Mesothelial cell of epicardium (in vitro differentiated cells): ENCODE measurements at regions not wholly inside any gene's neighbourhood (a gene's known extent, or its start where the extent isn't known, plus 50 kb on each side); places are given as distances from the start of the nearest gene placed in this dataset.
A peak's percentile ranks its signal among the peaks of the same experiment; 100 is the strongest.

ENCODE experiments used
- DNase-seq, 2 experiments: peaks; one replicate each; pipeline ENCODE4 v3.0.0; 2021; ENCODE audit warnings: low spot score in 2 of 2; ENCODE audit not compliant: unreplicated experiment in 2 of 2
- H3K27ac Mint-ChIP-seq: 2 replicates; pipeline ENCODE4 v1.8.0; 2021; ENCODE audit warnings: mixed read lengths
- H3K27me3 Mint-ChIP-seq: 2 replicates; pipeline ENCODE4 v1.8.0; 2021; ENCODE audit warnings: low read depth, mixed read lengths
- H3K36me3 Mint-ChIP-seq: 2 replicates; pipeline ENCODE4 v1.8.0; 2021; ENCODE audit warnings: mixed read lengths
- H3K4me1 Mint-ChIP-seq: 2 replicates; pipeline ENCODE4 v1.8.0; 2021; ENCODE audit warnings: mixed read lengths
- H3K4me3 Mint-ChIP-seq: 2 replicates; pipeline ENCODE4 v1.8.0; 2021; ENCODE audit warnings: mild to moderate bottlenecking, moderate library complexity, mixed read lengths
- H3K9me3 Mint-ChIP-seq: 2 replicates; pipeline ENCODE4 v1.8.0; 2021; ENCODE audit warnings: mixed read lengths
- TF ChIP-seq, protein P1 (sequence below): fragments of 200-600 bp; sonication (generic); IDR thresholded peaks from one replicate; pipeline ENCODE4 v1.5.0; 2021; ENCODE audit warnings: antibody characterized with exemption; ENCODE audit not compliant: unreplicated experiment

DNA sequence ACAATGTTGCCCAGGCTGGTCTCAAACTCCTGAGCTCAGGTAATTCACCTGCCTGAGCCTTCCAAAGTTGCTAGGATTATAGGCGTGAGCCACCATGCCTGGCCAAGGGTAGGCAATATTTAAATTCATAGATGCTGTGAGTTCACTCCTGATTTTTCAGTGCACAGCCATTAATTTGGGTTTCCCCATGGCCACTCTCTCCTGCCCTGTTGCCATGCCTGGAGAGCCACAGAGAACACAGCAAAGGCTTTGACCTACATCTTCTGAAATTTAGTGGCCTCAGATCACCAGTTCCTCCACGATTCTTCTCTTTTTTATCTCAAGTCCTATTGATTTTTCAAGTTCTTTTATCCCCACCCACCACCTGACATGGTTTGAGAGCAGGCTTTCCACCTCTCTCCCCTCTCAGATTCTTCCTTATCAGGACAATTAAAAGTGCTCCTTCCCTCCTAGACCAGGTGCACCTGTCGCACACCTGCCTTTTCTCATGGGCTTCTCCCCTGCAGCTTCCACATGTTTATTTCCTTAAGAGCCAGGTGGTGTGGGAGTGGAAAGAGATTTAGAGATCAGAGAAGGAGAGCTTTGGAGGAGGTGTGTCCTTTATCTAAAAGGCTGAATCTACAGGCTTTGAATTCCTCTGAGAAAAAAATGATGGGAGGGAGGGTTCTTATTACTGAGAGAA lies 123.8 kb downstream of the ADRA2A start:
- peaks cover 2% of the 10 kb centered on the region for H3K27me3 Mint-ChIP-seq
- TF ChIP-seq, protein P1, sequence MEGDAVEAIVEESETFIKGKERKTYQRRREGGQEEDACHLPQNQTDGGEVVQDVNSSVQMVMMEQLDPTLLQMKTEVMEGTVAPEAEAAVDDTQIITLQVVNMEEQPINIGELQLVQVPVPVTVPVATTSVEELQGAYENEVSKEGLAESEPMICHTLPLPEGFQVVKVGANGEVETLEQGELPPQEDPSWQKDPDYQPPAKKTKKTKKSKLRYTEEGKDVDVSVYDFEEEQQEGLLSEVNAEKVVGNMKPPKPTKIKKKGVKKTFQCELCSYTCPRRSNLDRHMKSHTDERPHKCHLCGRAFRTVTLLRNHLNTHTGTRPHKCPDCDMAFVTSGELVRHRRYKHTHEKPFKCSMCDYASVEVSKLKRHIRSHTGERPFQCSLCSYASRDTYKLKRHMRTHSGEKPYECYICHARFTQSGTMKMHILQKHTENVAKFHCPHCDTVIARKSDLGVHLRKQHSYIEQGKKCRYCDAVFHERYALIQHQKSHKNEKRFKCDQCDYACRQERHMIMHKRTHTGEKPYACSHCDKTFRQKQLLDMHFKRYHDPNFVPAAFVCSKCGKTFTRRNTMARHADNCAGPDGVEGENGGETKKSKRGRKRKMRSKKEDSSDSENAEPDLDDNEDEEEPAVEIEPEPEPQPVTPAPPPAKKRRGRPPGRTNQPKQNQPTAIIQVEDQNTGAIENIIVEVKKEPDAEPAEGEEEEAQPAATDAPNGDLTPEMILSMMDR: no peak
- DNase-seq: no peak
- H3K27ac Mint-ChIP-seq: peak overlapping the region; percentile 65
- no peak overlapping the region for H3K4me3 Mint-ChIP-seq
- peaks cover 8% of the 10 kb centered on the region for H3K4me1 Mint-ChIP-seq
- no peaks in the 10 kb centered on the region for H3K36me3 Mint-ChIP-seq
- no peaks in the 10 kb centered on the region for H3K9me3 Mint-ChIP-seq

DNA sequence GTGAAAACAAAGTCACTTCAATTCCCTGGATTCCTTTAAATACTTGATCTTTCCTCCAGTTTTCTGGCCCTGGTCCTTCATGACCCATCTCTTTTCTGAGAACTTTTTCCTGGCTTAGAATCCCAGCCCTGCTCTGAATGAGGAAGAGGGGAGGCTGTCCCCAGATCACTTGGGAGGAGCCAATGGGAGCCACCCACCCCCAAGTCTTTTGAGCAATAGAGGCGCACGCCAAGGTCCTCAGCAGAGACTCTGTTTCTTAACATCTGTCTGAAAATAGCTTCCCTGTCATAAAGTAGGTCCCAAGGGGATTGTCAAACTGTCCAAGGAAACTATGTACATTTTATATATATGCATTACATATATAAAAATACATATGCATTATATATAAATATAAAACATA lies 126.8 kb downstream of the ADRA2A start:
- Mint-ChIP-seq H3K27ac (no peak overlapping the region), H3K27me3 (peaks cover 5% of the 10 kb centered on the region), H3K9me3 (no peaks in the 10 kb centered on the region), H3K4me1 (peaks cover 8% of the 10 kb centered on the region), H3K4me3 (no peak overlapping the region), H3K36me3 (no peaks in the 10 kb centered on the region)
- TF ChIP-seq, protein P1: no peak
- DNase-seq: no peak

DNA sequence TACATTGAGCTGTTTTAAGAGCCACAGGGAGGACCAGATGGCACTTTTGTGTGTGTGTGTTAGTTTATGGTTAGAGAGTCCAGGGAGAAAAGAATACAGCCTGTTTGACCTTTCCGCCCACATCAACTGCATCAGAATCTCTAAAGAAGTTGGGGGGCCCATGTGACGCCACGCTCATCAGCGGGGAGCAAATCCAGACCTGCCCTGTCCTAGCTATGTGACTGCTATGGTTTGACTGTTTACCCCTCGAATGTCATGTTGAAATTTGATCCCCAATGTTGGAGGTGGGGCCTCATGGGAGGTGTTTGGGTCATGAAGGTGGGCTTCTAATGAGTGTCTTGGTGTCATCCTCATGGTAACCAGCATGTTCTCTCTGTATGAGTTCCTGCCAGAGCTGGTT lies 128.0 kb downstream of the ADRA2A start:
- H3K27me3 Mint-ChIP-seq: peaks cover 5% of the 10 kb centered on the region
- no peak for DNase-seq
- peaks cover 8% of the 10 kb centered on the region for H3K4me1 Mint-ChIP-seq
- H3K36me3 Mint-ChIP-seq: no peaks in the 10 kb centered on the region
- no peak overlapping the region for H3K4me3 Mint-ChIP-seq
- no peak overlapping the region for H3K27ac Mint-ChIP-seq
- TF ChIP-seq, protein P1: no peak
- no peaks in the 10 kb centered on the region for H3K9me3 Mint-ChIP-seq

DNA sequence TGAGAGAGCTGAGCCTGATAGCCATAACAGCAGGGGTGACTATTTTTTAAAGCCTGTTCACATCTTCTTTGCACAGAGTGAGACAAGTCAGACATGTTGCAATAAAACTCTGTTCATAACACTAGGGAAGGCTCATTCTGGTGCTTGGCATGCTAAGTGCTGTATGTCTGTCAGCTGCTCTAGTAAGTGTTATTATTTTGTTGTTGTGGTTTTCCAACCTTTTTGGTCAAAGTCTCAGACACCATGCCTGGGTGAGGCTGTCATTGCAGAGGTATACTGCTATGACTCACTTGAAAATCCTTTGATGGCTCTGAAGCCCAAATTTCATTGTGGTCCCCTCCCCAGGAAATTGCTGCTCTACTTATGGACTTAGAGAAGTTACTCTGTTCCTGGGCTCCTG lies 129.7 kb downstream of the ADRA2A start:
- TF ChIP-seq, protein P1: no peak
- H3K4me3 Mint-ChIP-seq: no peak overlapping the region
- DNase-seq: no peak
- no peaks in the 10 kb centered on the region for H3K9me3 Mint-ChIP-seq
- peaks cover 2% of the 10 kb centered on the region for H3K4me1 Mint-ChIP-seq
- H3K27ac Mint-ChIP-seq: no peak overlapping the region
- H3K36me3 Mint-ChIP-seq: no peaks in the 10 kb centered on the region
- peaks cover 5% of the 10 kb centered on the region for H3K27me3 Mint-ChIP-seq

DNA sequence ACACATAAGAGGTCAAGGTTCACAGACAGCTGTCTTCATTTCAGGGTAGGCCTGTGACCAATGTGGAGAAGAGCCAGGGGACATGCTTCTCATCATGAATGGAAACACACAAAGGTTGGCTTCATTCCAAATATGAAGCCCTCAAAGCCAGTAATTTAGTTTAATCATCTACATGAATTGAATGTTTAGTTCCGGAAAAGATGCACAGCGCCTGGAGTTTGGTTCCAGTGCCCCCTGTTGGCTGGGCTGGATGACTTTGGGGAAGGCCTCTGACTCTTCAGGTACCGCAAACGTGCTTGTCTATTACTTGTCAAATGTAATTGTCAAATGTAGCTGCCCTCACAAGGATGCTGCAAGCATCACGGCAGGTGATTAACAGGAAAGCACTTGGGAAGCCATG lies 130.7 kb downstream of the ADRA2A start:
- no peaks in the 10 kb centered on the region for H3K36me3 Mint-ChIP-seq
- peaks cover 2% of the 10 kb centered on the region for H3K4me1 Mint-ChIP-seq
- no peak overlapping the region for H3K4me3 Mint-ChIP-seq
- TF ChIP-seq, protein P1: no peak
- peaks cover 5% of the 10 kb centered on the region for H3K27me3 Mint-ChIP-seq
- H3K9me3 Mint-ChIP-seq: no peaks in the 10 kb centered on the region
- DNase-seq: no peak
- no peak overlapping the region for H3K27ac Mint-ChIP-seq

DNA sequence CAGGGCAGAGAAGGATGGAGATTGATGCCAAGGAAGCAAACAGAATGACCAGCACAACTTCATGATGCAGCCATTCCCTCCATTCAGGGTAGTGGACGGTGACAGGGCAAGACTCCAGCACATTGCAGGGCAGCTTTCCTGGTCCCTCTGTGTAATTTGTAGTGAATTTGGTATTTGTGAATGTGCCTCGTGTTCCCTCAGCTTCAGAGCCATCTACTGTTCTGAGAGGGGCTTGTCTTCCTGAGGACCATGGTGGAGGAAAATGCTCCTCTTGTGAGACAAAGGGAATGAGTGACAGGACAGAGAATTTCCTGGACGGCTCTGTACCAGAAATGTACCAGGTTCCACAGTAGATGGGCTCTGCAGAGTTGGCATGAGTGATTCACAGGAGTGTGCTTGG lies 132.1 kb downstream of the ADRA2A start:
- H3K4me1 Mint-ChIP-seq: peaks cover 2% of the 10 kb centered on the region
- no peak overlapping the region for H3K27ac Mint-ChIP-seq
- no peaks in the 10 kb centered on the region for H3K36me3 Mint-ChIP-seq
- DNase-seq: no peak
- TF ChIP-seq, protein P1: no peak
- no peaks in the 10 kb centered on the region for H3K9me3 Mint-ChIP-seq
- H3K4me3 Mint-ChIP-seq: no peak overlapping the region
- peaks cover 5% of the 10 kb centered on the region for H3K27me3 Mint-ChIP-seq
